Mesendoderm (in vitro differentiated cells): ENCODE measurements at regions not wholly inside any gene's neighbourhood (a gene's known extent, or its start where the extent isn't known, plus 50 kb on each side); places are given as distances from the start of the nearest gene placed in this dataset.
A peak's percentile ranks its signal among the peaks of the same experiment; 100 is the strongest.

Experiments used
- DNase-seq: peaks from one replicate; pipeline ENCODE4 v3.0.0; 2013
- H2AK5ac ChIP-seq: 2 replicates; pipeline ENCODE4 v1.6.1; 2013; ENCODE audit warnings: low read length, inconsistent platforms
- H2BK120ac ChIP-seq: 2 replicates; pipeline ENCODE4 v1.6.1; 2013; ENCODE audit warnings: low read depth, mild to moderate bottlenecking, low read length, moderate library complexity, mixed read lengths
- H2BK15ac ChIP-seq: replicated peaks from 2 replicates; pipeline ENCODE4 v1.6.1; 2013; ENCODE audit warnings: low read depth, mild to moderate bottlenecking, moderate library complexity
- H2BK5ac ChIP-seq: 2 replicates; pipeline ENCODE4 v1.6.1; 2013; ENCODE audit warnings: low read length, inconsistent platforms
- H3K18ac ChIP-seq: 2 replicates; pipeline ENCODE4 v1.6.1; 2013; ENCODE audit warnings: mild to moderate bottlenecking, low read length, mixed read lengths
- H3K23ac ChIP-seq: one replicate; pipeline ENCODE4 v1.6.1; 2013; ENCODE audit warnings: low read length
- H3K27ac ChIP-seq: 2 replicates; pipeline ENCODE4 v1.5.1; 2013; ENCODE audit warnings: low read depth, mild to moderate bottlenecking, inconsistent platforms, low read length, moderate library complexity
- H3K27me3 ChIP-seq: 2 replicates; pipeline ENCODE4 v1.6.1; 2013; ENCODE audit warnings: low read length, control low read depth, mild to moderate bottlenecking, inconsistent platforms; ENCODE audit not compliant: insufficient read depth, poor library complexity
- H3K36me3 ChIP-seq: 2 replicates; pipeline ENCODE4 v1.6.1; 2013; ENCODE audit warnings: low read length, inconsistent platforms; ENCODE audit not compliant: control insufficient read depth, insufficient read depth
- H3K4ac ChIP-seq: one replicate; pipeline ENCODE4 v1.6.1; 2013; ENCODE audit warnings: low read depth, mild to moderate bottlenecking, low read length, moderate library complexity
- H3K4me1 ChIP-seq: 2 replicates; pipeline ENCODE4 v1.6.1; 2013; ENCODE audit warnings: low read depth, low read length, inconsistent platforms; ENCODE audit not compliant: control insufficient read depth
- H3K4me2 ChIP-seq: 2 replicates; pipeline ENCODE4 v1.6.1; 2013; ENCODE audit warnings: low read length
- H3K4me3 ChIP-seq: 2 replicates; pipeline ENCODE4 v1.5.1; 2013; ENCODE audit warnings: mild to moderate bottlenecking, low read length
- H3K56ac ChIP-seq: one replicate; pipeline ENCODE4 v1.6.1; 2013; ENCODE audit warnings: low read length
- H3K79me1 ChIP-seq: 2 replicates; pipeline ENCODE4 v1.6.1; 2013; ENCODE audit warnings: low read length, inconsistent platforms
- H3K79me2 ChIP-seq: 2 replicates; pipeline ENCODE4 v1.6.1; 2013; ENCODE audit warnings: mild to moderate bottlenecking, low read length; ENCODE audit not compliant: control insufficient read depth, insufficient read depth
- H3K9ac ChIP-seq: 2 replicates; pipeline ENCODE4 v1.6.1; 2013; ENCODE audit warnings: low read length, inconsistent platforms
- H4K5ac ChIP-seq: one replicate; pipeline ENCODE4 v1.6.1; 2013; ENCODE audit warnings: low read length
- H4K8ac ChIP-seq: one replicate; pipeline ENCODE4 v1.6.1; 2013; ENCODE audit warnings: low read depth, mild to moderate bottlenecking, control low read depth, low read length, moderate library complexity
- WGBS: extraction: QIAGEN DNeasy Blood & Tissue Kit; methylation state at CpG from one replicate; pipeline ENCODE4 v1.1.7; 2013; ENCODE audit warnings: low lambda C conversion rate, missing lambda C conversion rate; ENCODE audit not compliant: insufficient coverage; ENCODE audit errors: extremely low coverage; 5-methylcytosine and 5-hydroxymethylcytosine counted together

DNA sequence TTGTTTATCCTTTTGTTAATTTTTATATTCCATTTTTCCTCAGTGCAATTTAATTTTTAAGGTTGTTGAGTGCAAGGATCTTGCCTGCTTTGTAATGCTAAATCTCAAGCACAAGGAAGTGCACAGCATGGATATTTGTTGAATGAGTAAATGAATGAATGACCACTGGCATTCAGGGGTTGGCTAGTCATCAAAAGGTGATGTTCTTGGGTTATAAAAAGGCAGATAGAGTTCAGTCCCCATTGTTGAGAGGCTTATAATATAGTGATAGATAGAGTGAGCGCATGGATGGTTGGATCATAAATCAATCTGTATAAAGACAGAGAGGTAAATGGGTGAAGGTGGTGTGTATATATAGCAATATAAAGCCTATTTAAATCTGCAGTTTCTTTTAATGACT, 193.2 kb upstream of the KLF6 start:
- Histone ChIP-seq H4K8ac (no peak overlapping the region), H3K4me2 (no peak overlapping the region), H2BK5ac (no peak overlapping the region), H3K4me3 (no peak overlapping the region), H3K79me1 (no peaks in the 10 kb centered on the region), H3K56ac (no peak overlapping the region), H3K36me3 (no peaks in the 10 kb centered on the region), H3K27me3 (no peaks in the 10 kb centered on the region), H2AK5ac (no peak overlapping the region), H2BK120ac (no peak overlapping the region), H2BK15ac (no peak overlapping the region), H4K5ac (no peak overlapping the region), H3K79me2 (no peaks in the 10 kb centered on the region), H3K18ac (no peak overlapping the region), H3K4me1 (no peaks in the 10 kb centered on the region), H3K9ac (no peak overlapping the region), H3K4ac (no peak overlapping the region), H3K27ac (no peak overlapping the region), H3K23ac (no peak overlapping the region)
- no CpG with 5 or more reads among the region's 1 CpG for WGBS
- no peak for DNase-seq

DNA sequence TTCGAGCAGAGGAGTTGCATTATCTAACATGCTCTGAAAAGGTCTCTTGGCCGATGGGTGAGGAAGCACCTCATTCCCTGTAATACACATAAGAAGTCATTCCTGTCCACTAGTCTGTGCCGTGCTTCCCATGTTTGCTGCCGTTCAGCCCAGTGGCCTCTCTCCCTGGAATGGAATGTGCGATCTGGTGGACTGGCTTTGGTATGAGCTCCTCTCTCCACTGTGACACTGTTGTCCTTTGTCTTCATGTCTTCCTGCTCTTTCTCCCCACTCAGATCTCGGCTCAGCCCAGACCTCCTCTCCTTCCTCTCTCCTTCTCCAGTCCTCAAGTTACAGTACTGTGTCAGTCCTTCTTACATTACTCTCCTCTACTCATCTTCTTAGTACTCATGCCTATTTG, 192.8 kb upstream of the KLF6 start:
- Histone ChIP-seq H4K8ac (no peak overlapping the region), H3K36me3 (no peaks in the 10 kb centered on the region), H3K27ac (no peak overlapping the region), H3K9ac (no peak overlapping the region), H3K56ac (no peak overlapping the region), H3K4ac (no peak overlapping the region), H2BK15ac (no peak overlapping the region), H3K27me3 (no peaks in the 10 kb centered on the region), H3K4me1 (no peaks in the 10 kb centered on the region), H3K79me1 (no peaks in the 10 kb centered on the region), H3K4me2 (no peak overlapping the region), H3K4me3 (no peak overlapping the region), H2BK120ac (no peak overlapping the region), H4K5ac (no peak overlapping the region), H3K18ac (no peak overlapping the region), H2BK5ac (no peak overlapping the region), H3K79me2 (no peaks in the 10 kb centered on the region), H3K23ac (no peak overlapping the region), H2AK5ac (no peak overlapping the region)
- no CpG with 5 or more reads among the region's 6 CpGs for WGBS
- DNase-seq, result no peak

DNA sequence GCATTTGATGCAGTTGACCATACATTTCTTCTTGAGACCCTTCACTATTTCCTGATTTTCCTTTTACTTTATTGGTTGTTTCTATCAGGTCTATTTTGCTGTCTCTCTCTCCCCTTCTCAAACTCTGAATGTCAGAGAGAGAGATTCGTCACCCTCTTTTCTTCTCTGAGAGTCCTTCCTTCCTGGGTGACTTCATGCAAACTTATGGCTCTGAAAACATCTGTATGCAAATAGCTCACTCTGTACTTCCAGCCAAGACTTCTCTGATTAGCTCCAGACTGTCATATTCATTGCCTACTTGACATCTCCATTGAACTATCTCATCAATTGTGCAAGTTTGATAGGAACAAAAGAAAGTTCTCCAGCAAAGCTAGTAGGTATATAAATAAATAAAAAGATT, 191.7 kb upstream of the KLF6 start:
- Histone ChIP-seq H3K27me3 (no peaks in the 10 kb centered on the region), H3K4ac (no peak overlapping the region), H3K23ac (no peak overlapping the region), H3K36me3 (no peaks in the 10 kb centered on the region), H2BK5ac (no peak overlapping the region), H3K9ac (no peak overlapping the region), H2BK120ac (no peak overlapping the region), H3K79me2 (no peaks in the 10 kb centered on the region), H4K5ac (no peak overlapping the region), H2AK5ac (no peak overlapping the region), H3K79me1 (no peaks in the 10 kb centered on the region), H3K4me2 (no peak overlapping the region), H2BK15ac (no peak overlapping the region), H4K8ac (no peak overlapping the region), H3K56ac (no peak overlapping the region), H3K4me3 (no peak overlapping the region), H3K27ac (no peak overlapping the region), H3K18ac (no peak overlapping the region), H3K4me1 (no peaks in the 10 kb centered on the region)
- DNase-seq, result no peak
- no CpG with 5 or more reads among the region's 1 CpG for WGBS

DNA sequence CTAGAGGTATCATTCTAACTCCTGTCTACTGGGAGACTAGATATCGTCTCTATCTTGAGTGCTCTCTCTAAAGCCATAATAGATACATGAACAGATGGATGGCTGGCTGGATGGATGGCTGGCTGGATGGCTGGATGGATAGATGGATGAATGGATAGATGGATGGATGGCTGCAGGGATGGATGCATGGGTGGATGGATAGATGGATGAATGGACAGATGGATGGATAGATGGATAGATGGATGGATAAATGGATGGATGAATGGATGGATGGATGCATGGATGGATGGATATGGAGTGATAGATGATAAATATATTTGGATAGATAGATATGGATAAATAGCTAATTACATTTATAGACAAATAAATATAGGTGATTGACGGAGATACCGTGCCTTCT, 191.2 kb upstream of the KLF6 start:
- Histone ChIP-seq H3K79me1 (no peaks in the 10 kb centered on the region), H3K9ac (no peak overlapping the region), H3K36me3 (no peaks in the 10 kb centered on the region), H2BK15ac (no peak overlapping the region), H4K8ac (no peak overlapping the region), H3K4ac (no peak overlapping the region), H3K79me2 (no peaks in the 10 kb centered on the region), H3K4me3 (no peak overlapping the region), H2AK5ac (no peak overlapping the region), H4K5ac (no peak overlapping the region), H3K23ac (no peak overlapping the region), H3K4me1 (no peaks in the 10 kb centered on the region), H3K27me3 (no peaks in the 10 kb centered on the region), H2BK120ac (no peak overlapping the region), H3K18ac (no peak overlapping the region), H2BK5ac (no peak overlapping the region), H3K4me2 (no peak overlapping the region), H3K56ac (no peak overlapping the region), H3K27ac (no peak overlapping the region)
- no CpG with 5 or more reads among the region's 3 CpGs for WGBS
- DNase-seq, result no peak

DNA sequence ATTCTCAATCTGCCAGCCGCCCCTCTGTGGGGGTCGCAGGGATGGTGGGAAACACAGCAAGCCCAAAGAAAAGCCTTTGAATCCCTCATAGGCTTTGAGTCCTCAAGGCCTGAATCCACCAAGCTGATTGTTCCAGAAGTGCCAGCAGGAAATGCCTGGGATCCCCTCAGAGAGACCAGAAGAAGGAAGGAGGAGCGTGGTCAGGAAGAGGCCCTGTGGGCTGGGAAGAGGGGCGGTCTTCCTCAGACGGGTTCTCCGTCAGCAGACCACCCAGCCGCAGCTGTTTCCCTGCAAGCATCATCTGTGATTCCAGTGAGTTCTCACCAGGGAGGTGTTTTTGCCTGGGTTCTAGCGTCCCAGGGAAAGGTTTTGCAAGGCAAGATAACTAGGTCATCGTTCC, 190.0 kb upstream of the KLF6 start:
- Histone ChIP-seq H4K5ac (no peak overlapping the region), H3K9ac (no peak overlapping the region), H3K4me1 (no peaks in the 10 kb centered on the region), H2BK5ac (no peak overlapping the region), H2BK15ac (no peak overlapping the region), H3K79me2 (no peaks in the 10 kb centered on the region), H2AK5ac (no peak overlapping the region), H3K23ac (no peak overlapping the region), H3K79me1 (no peaks in the 10 kb centered on the region), H3K56ac (no peak overlapping the region), H3K27ac (no peak overlapping the region), H3K36me3 (no peaks in the 10 kb centered on the region), H2BK120ac (no peak overlapping the region), H4K8ac (no peak overlapping the region), H3K18ac (no peak overlapping the region), H3K4ac (no peak overlapping the region), H3K27me3 (no peaks in the 10 kb centered on the region), H3K4me3 (no peak overlapping the region), H3K4me2 (no peak overlapping the region)
- DNase-seq, result peak; percentile 74
- no CpG with 5 or more reads among the region's 9 CpGs for WGBS

DNA sequence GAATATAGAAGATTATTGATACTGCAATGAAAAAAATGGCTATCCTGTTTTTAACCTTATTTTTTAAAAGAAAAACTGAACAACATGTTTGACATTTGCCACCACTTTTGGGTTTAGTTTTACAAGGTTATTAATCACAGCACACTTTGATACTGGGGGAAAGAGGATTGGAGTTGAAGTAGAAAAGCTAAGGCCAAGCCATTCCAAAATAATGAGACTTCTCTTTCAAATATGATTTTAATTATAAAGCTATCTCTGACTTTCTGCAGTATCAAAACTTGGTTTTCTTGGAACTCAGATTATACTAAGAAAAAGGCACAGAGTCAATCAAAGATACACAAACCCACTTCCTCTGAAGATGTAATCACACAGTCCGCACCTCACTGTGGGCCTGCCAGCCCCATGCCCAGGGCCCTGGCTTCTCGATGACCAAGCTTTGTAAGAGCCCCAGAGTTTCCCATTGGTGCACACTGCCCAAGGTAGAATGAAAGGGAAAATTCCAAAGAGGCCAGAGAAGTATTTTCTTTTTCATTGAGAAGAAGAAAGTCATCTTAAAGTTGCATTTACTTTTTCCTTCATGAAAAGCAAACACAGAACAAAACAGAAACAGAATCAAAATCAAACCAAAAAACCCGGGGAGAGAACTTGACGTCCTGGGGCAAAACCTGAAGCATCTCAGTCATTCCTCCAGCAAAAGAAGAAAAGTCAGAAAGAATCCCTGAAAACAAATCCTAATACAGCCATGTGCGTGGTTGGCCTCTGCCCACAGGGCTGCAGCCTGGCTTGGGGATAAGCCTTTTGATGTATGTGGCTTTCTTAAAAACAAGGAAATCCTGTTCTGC, 187.7 kb upstream of the KLF6 start:
- Histone ChIP-seq H2BK15ac (no peak overlapping the region), H3K9ac (no peak overlapping the region), H3K4ac (no peak overlapping the region), H3K27me3 (no peaks in the 10 kb centered on the region), H3K18ac (no peak overlapping the region), H3K4me3 (no peak overlapping the region), H3K4me2 (no peak overlapping the region), H2BK5ac (no peak overlapping the region), H2BK120ac (no peak overlapping the region), H3K23ac (no peak overlapping the region), H3K4me1 (no peaks in the 10 kb centered on the region), H3K27ac (no peak overlapping the region), H3K79me1 (no peaks in the 10 kb centered on the region), H4K8ac (no peak overlapping the region), H3K36me3 (no peaks in the 10 kb centered on the region), H2AK5ac (no peak overlapping the region), H4K5ac (no peak overlapping the region), H3K56ac (no peak overlapping the region), H3K79me2 (no peaks in the 10 kb centered on the region)
- DNase-seq, result no peak
- WGBS, result no CpG with 5 or more reads among the region's 5 CpGs
